ENCODE measurements at regions not wholly inside any gene's neighbourhood (a gene's known extent, or its start where the extent isn't known, plus 50 kb on each side); places are given as distances from the start of the nearest gene placed in this dataset.

- TF ChIP-seq CHD7 (IDR thresholded peaks at IDR 0.05; ENCODE audit: insufficient replicate concordance, low read length) (no peak), GTF2F1 (IDR thresholded peaks at IDR 0.05; ENCODE audit: borderline replicate concordance, low read depth, low read length) (no peak)
Observed at GRCh38 chr13:29925457-29926097, 75.2 kb upstream of the UBL3 start (continued).
